ENCODE measurements at regions not wholly inside any gene's neighbourhood (a gene's known extent, or its start where the extent isn't known, plus 50 kb on each side); places are given as distances from the start of the nearest gene placed in this dataset.
"Not testable (repeated sequence)": the region's sequence is repeated elsewhere in the genome, so short reads cannot be mapped to it uniquely, and the experiment has no call there.

GRCh38 chr10:123227706-123228105 is 73.5 kb downstream of the BUB3 start:
- DNase-seq (ENCODE audit: low read depth, low spot score) (no peak), FAIRE-seq (no peak)
- peaks cover 3% of the 10 kb centered on the region for H3K4me1 ChIP-seq (ENCODE audit: control insufficient read depth, extremely low read depth, insufficient read depth, low read length)
- H3K36me3 ChIP-seq (ENCODE audit: control insufficient read depth in 2 of 2, extremely low read depth in 1 of 2, insufficient read depth in 2 of 2, low read length in 2 of 2) = no peaks in the 10 kb centered on the region
- no peaks in the 10 kb centered on the region for H3K9me3 ChIP-seq (ENCODE audit: control insufficient read depth, low read depth, low read length)
- H3K4me2 ChIP-seq (ENCODE audit: control insufficient read depth, extremely low read depth, insufficient read depth, low read depth, low read length) = no peak overlapping the region
- H3K27me3 ChIP-seq (ENCODE audit: control insufficient read depth, extremely low read depth, insufficient read depth, low read length) = no peaks in the 10 kb centered on the region
- no peaks in the 10 kb centered on the region for H3K9me1 ChIP-seq (ENCODE audit: control insufficient read depth, extremely low read depth, insufficient read depth, low read length)
- H2AFZ ChIP-seq (ENCODE audit: control insufficient read depth, low read length) = no peak overlapping the region
- H3K27ac ChIP-seq (ENCODE audit: control insufficient read depth, insufficient read depth, low read length) = no peak overlapping the region
- no peak overlapping the region for H3K9ac ChIP-seq (ENCODE audit: control insufficient read depth, extremely low read depth, insufficient read depth, low read length)
- no peaks in the 10 kb centered on the region for H3K79me2 ChIP-seq (ENCODE audit: control insufficient read depth, insufficient read depth, low read length)
- H3K4me3 ChIP-seq (ENCODE audit: control insufficient read depth in 2 of 3, extremely low read depth in 1 of 3, insufficient read depth in 2 of 3, low read depth in 1 of 3, low read length in 3 of 3) = no peak overlapping the region
- dilution Hi-C loops (cut with MboI; ENCODE audit: extremely low pct_ligation_motif_present, low sequenced_read_pairs) = no loop called here
- H4K20me1 ChIP-seq (ENCODE audit: control insufficient read depth, extremely low read depth, insufficient read depth, low read length) = no peaks in the 10 kb centered on the region
- no peak for TF ChIP-seq CTCF (optimal IDR thresholded peaks at IDR 0.05 in 1 of 3, IDR thresholded peaks at IDR 0.05 in 1 of 3, conservative IDR thresholded peaks at IDR 0.05 in 1 of 3; ENCODE audit: extremely low read depth in 1 of 3, insufficient read depth in 2 of 3, low read length in 3 of 3)
- no peak for TF ChIP-seq EZH2 (IDR thresholded peaks at IDR 0.05; ENCODE audit: low read length)

- Histone ChIP-seq H3K27ac (ENCODE audit: control insufficient read depth, insufficient read depth, low read length) (no peak overlapping the region), H3K9ac (ENCODE audit: control insufficient read depth, extremely low read depth, insufficient read depth, low read length) (no peak overlapping the region), H3K4me1 (ENCODE audit: control insufficient read depth, extremely low read depth, insufficient read depth, low read length) (peaks cover 3% of the 10 kb centered on the region), H3K36me3 (ENCODE audit: control insufficient read depth in 2 of 2, extremely low read depth in 1 of 2, insufficient read depth in 2 of 2, low read length in 2 of 2) (no peaks in the 10 kb centered on the region), H3K4me2 (ENCODE audit: control insufficient read depth, extremely low read depth, insufficient read depth, low read depth, low read length) (no peak overlapping the region), H3K9me1 (ENCODE audit: control insufficient read depth, extremely low read depth, insufficient read depth, low read length) (no peaks in the 10 kb centered on the region), H4K20me1 (ENCODE audit: control insufficient read depth, extremely low read depth, insufficient read depth, low read length) (no peaks in the 10 kb centered on the region), H3K9me3 (ENCODE audit: control insufficient read depth, low read depth, low read length) (no peaks in the 10 kb centered on the region), H3K79me2 (ENCODE audit: control insufficient read depth, insufficient read depth, low read length) (no peaks in the 10 kb centered on the region), H3K4me3 (ENCODE audit: control insufficient read depth in 2 of 3, extremely low read depth in 1 of 3, insufficient read depth in 2 of 3, low read depth in 1 of 3, low read length in 3 of 3) (no peak overlapping the region), H3K27me3 (ENCODE audit: control insufficient read depth, extremely low read depth, insufficient read depth, low read length) (no peaks in the 10 kb centered on the region), H2AFZ (ENCODE audit: control insufficient read depth, low read length) (no peak overlapping the region)
- TF ChIP-seq CTCF (optimal IDR thresholded peaks at IDR 0.05 in 1 of 3, IDR thresholded peaks at IDR 0.05 in 1 of 3, conservative IDR thresholded peaks at IDR 0.05 in 1 of 3; ENCODE audit: extremely low read depth in 1 of 3, insufficient read depth in 2 of 3, low read length in 3 of 3) = no peak
- TF ChIP-seq EZH2 (IDR thresholded peaks at IDR 0.05; ENCODE audit: low read length) = no peak
- dilution Hi-C loops (cut with MboI; ENCODE audit: extremely low pct_ligation_motif_present, low sequenced_read_pairs) = no loop called here
- FAIRE-seq = peak; percentile 46
- DNase-seq (ENCODE audit: low read depth, low spot score) = peak; percentile 21
Measured at GRCh38 chr10:123229927-123230630, 75.9 kb downstream of the BUB3 start.

GRCh38 chr10:123232879-123233278 is 78.7 kb downstream of the BUB3 start:
- H3K4me1 ChIP-seq (ENCODE audit: control insufficient read depth, extremely low read depth, insufficient read depth, low read length); H4K20me1 ChIP-seq (ENCODE audit: control insufficient read depth, extremely low read depth, insufficient read depth, low read length); H3K4me3 ChIP-seq (ENCODE audit: control insufficient read depth in 2 of 3, extremely low read depth in 1 of 3, insufficient read depth in 2 of 3, low read depth in 1 of 3, low read length in 3 of 3); H3K9me1 ChIP-seq (ENCODE audit: control insufficient read depth, extremely low read depth, insufficient read depth, low read length); H3K36me3 ChIP-seq (ENCODE audit: control insufficient read depth in 2 of 2, extremely low read depth in 1 of 2, insufficient read depth in 2 of 2, low read length in 2 of 2); DNase-seq (ENCODE audit: low read depth, low spot score); H3K9me3 ChIP-seq (ENCODE audit: control insufficient read depth, low read depth, low read length); H3K79me2 ChIP-seq (ENCODE audit: control insufficient read depth, insufficient read depth, low read length); dilution Hi-C loops (cut with MboI; ENCODE audit: extremely low pct_ligation_motif_present, low sequenced_read_pairs); H2AFZ ChIP-seq (ENCODE audit: control insufficient read depth, low read length); H3K4me2 ChIP-seq (ENCODE audit: control insufficient read depth, extremely low read depth, insufficient read depth, low read depth, low read length); H3K9ac ChIP-seq (ENCODE audit: control insufficient read depth, extremely low read depth, insufficient read depth, low read length); FAIRE-seq; H3K27me3 ChIP-seq (ENCODE audit: control insufficient read depth, extremely low read depth, insufficient read depth, low read length); H3K27ac ChIP-seq (ENCODE audit: control insufficient read depth, insufficient read depth, low read length): not testable (repeated sequence)

DNA sequence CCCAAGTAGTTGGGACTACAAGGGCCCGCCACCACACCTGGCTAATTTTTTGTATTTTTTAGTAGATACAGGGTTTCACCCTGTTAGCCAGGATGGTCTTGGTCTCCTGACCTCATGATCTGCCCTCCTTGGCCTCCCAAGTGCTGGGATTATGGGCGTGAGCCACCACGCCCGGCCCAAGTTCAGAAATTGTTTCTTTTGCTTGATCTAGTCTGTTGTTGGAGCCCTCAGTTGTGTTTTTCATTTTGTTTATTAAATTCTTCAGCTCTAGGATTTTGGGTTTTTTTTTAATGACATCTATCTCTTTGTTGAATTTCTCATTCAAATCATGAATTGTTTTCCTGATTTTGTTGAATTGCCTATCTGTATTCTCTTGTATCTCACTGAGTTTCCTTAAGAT is 80.8 kb downstream of the BUB3 start:
- H3K27me3 ChIP-seq (ENCODE audit: control insufficient read depth, extremely low read depth, insufficient read depth, low read length); H3K4me2 ChIP-seq (ENCODE audit: control insufficient read depth, extremely low read depth, insufficient read depth, low read depth, low read length); FAIRE-seq; H3K9ac ChIP-seq (ENCODE audit: control insufficient read depth, extremely low read depth, insufficient read depth, low read length); H2AFZ ChIP-seq (ENCODE audit: control insufficient read depth, low read length); H3K27ac ChIP-seq (ENCODE audit: control insufficient read depth, insufficient read depth, low read length); H3K9me3 ChIP-seq (ENCODE audit: control insufficient read depth, low read depth, low read length); H3K36me3 ChIP-seq (ENCODE audit: control insufficient read depth in 2 of 2, extremely low read depth in 1 of 2, insufficient read depth in 2 of 2, low read length in 2 of 2); H3K4me3 ChIP-seq (ENCODE audit: control insufficient read depth in 2 of 3, extremely low read depth in 1 of 3, insufficient read depth in 2 of 3, low read depth in 1 of 3, low read length in 3 of 3); H3K4me1 ChIP-seq (ENCODE audit: control insufficient read depth, extremely low read depth, insufficient read depth, low read length); dilution Hi-C loops (cut with MboI; ENCODE audit: extremely low pct_ligation_motif_present, low sequenced_read_pairs); H3K79me2 ChIP-seq (ENCODE audit: control insufficient read depth, insufficient read depth, low read length); H4K20me1 ChIP-seq (ENCODE audit: control insufficient read depth, extremely low read depth, insufficient read depth, low read length); H3K9me1 ChIP-seq (ENCODE audit: control insufficient read depth, extremely low read depth, insufficient read depth, low read length); DNase-seq (ENCODE audit: low read depth, low spot score): not testable (repeated sequence)
